Retinal pigment epithelial cell (primary cell): ENCODE measurements at regions not wholly inside any gene's neighbourhood (a gene's known extent, or its start where the extent isn't known, plus 50 kb on each side); places are given as distances from the start of the nearest gene placed in this dataset.

Source experiments
- DNase-seq: peaks from one replicate; pipeline ENCODE4 v3.0.0-alpha.2; 2010; ENCODE audit warnings: low read depth
- H3K4me3 ChIP-seq: 2 replicates; pipeline ENCODE4 v1.5.1; 2011; ENCODE audit warnings: mild to moderate bottlenecking, low read length, control low read depth, moderate library complexity
- TF ChIP-seq, protein P1 (sequence below): conservative IDR thresholded peaks from 2 replicates; pipeline ENCODE4 v1.5.1; 2011; ENCODE audit warnings: low read depth, low read length, control low read depth, inconsistent platforms

DNA sequence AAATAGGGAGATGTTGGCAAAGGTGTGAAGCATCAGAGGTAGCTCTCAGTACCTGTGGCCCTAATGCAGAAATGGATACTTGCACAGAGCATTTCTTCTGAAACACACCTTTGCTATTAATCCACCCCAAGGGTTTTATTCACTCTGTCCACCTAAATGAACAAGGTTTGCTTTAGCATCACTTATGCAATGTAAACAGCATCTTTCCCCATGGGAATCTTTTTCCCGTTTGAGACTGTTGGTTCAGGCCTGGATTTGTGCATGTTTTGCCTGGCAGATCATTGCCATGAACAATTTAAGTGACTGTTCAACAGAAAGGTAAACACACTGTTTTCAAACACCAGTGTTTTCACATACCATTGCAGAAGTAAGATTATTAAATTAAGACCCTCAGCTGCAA is 508.3 kb downstream of the SOX2 start:
- DNase-seq: no peak

DNA sequence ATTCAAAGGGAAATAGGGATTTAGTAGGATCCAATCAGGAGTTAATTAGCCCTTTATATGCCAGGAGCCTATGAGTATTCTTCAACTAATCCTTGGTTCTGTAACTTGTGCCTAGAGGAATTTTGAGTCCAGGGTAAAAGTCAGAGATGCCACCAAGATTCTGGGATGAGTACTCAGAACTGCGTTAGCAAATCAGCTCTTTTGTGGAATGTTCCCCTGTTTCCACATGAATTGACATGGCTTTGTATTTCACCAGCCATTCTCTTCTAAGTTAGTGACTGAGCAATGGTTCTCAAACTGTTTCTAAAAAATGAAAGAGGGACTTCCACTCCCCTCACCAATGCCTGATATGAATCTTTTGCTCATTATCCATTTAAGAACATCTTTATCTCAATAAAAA is 508.7 kb downstream of the SOX2 start:
- no peak overlapping the region for H3K4me3 ChIP-seq
- TF ChIP-seq, protein P1, sequence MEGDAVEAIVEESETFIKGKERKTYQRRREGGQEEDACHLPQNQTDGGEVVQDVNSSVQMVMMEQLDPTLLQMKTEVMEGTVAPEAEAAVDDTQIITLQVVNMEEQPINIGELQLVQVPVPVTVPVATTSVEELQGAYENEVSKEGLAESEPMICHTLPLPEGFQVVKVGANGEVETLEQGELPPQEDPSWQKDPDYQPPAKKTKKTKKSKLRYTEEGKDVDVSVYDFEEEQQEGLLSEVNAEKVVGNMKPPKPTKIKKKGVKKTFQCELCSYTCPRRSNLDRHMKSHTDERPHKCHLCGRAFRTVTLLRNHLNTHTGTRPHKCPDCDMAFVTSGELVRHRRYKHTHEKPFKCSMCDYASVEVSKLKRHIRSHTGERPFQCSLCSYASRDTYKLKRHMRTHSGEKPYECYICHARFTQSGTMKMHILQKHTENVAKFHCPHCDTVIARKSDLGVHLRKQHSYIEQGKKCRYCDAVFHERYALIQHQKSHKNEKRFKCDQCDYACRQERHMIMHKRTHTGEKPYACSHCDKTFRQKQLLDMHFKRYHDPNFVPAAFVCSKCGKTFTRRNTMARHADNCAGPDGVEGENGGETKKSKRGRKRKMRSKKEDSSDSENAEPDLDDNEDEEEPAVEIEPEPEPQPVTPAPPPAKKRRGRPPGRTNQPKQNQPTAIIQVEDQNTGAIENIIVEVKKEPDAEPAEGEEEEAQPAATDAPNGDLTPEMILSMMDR: no peak
- no peak for DNase-seq

More for the DNA sequence above, 508.3 kb downstream of the SOX2 start:
- TF ChIP-seq, protein P1: no peak
- H3K4me3 ChIP-seq: no peak overlapping the region

DNA sequence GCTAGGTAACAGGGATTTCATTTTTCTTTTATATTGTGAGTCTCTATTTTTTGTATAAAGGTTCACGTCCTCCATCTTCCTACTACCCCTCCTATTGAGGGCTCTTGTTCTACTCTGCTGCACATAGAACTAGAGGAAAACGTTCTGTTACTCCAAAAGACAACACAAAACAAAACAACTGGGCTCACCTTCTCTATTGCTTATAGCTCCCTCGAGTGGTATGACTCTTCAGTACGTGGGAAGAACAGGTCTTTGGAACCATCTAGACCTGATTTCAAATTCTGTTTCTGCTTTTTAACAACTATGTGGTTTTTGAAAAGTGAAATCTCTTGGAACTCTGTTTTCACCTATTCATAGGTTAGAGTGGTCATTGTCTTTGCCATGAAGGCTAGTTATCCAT is 515.3 kb downstream of the SOX2 start:
- H3K4me3 ChIP-seq: no peak overlapping the region
- TF ChIP-seq, protein P1: no peak
- no peak for DNase-seq

DNA sequence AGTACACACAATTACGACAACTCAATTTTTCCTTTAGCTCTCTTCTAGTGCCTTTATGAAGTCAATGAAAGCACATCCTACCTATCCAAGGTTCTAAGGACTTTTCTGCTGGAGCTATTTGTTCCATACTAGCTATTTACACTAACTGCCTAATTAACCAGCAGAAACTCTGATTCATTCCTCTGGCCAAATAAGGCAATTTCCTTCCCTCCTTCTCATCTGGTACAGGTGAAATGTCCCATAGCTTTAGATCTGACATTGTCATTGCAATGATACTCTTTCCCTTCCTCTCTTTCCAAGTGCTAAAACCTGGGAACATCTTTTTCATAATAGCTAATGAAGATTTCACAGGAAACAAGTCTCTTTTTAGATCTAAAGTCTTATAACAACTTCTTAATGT is 521.7 kb downstream of the SOX2 start:
- no peak for DNase-seq
- TF ChIP-seq, protein P1: no peak
- no peak overlapping the region for H3K4me3 ChIP-seq

DNA sequence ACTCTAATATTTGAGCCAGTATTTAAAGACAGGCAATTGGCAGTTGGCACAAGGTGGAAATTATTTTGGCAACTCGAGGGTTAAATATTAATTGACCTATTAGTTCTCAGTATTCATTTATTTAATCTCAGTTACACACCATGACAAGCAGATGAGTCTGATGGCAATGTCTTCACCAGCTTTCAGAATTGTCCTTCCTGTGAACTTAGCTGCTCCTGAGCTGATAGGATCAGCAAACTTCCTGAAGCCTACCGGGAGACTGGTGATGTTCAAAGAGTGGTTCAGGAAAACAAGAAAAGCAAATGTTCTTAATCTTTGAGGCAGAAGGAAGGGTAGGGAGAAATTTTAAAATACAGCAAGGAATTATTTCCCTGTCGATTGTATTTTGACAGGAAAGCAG is 522.2 kb downstream of the SOX2 start:
- TF ChIP-seq, protein P1: no peak
- no peak overlapping the region for H3K4me3 ChIP-seq
- DNase-seq: no peak

DNA sequence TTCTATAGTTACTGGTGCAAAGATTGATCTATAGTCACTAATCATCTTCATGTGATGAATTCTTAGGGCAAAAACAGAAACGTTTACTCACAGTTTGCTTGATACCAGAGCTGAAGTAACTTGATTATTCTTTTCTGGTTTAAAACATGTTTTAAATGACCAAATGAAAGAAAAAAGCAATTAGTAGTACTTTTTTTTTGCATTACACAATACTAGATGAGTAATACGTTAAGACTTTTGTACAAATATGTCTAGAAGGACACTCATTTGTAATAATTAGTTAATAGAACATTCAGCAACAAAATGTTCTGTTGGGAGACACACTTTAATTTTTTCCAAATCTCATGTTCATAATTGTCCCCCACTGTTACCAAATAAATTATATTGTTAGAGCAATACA is 523.2 kb downstream of the SOX2 start:
- DNase-seq: no peak
- TF ChIP-seq, protein P1: no peak
- no peak overlapping the region for H3K4me3 ChIP-seq

DNA sequence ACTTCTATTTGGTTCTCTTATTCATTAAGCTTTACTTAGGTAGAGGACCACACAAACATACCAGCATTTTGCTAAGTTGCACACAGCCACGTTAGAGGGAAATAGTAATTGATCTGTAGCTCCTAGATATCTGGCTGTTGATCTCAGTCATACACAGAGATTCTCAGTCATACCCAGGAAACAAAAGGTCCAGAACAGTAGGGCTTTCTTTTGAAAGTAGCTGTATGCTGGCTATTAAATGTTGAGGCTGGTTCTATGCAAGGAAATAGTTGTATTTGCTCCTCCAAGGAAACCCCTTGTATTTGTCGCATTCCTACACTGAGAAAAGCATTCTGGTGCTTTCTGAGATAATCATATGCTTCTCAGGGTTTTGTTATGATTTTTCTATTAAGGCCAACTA is 523.8 kb downstream of the SOX2 start:
- H3K4me3 ChIP-seq: no peak overlapping the region
- TF ChIP-seq, protein P1: no peak
- DNase-seq: no peak
